ENCODE measurements at regions not wholly inside any gene's neighbourhood (a gene's known extent, or its start where the extent isn't known, plus 50 kb on each side); places are given as distances from the start of the nearest gene placed in this dataset.
"Not testable (repeated sequence)": the region's sequence is repeated elsewhere in the genome, so short reads cannot be mapped to it uniquely, and the experiment has no call there.

- ATAC-seq (ENCODE audit: poor library complexity); intact Hi-C loops (cut with DNase I); DNase-seq: not testable (repeated sequence)
Measured at GRCh38 chr9:82916238-82916637, 146.7 kb downstream of the RASEF start.

- intact Hi-C loops (cut with DNase I): no loop called here
- DNase-seq (no peak), ATAC-seq (ENCODE audit: poor library complexity) (no peak)
Measured at GRCh38 chr9:82920154-82920553, 142.8 kb downstream of the RASEF start.

- ATAC-seq (ENCODE audit: poor library complexity) (no peak), DNase-seq (no peak)
- intact Hi-C loops (cut with DNase I): no loop called here
Measured at GRCh38 chr9:82922686-82923085, 140.3 kb downstream of the RASEF start.

- ATAC-seq (ENCODE audit: poor library complexity) (no peak), DNase-seq (no peak)
- intact Hi-C loops (cut with DNase I): no loop called here
Measured at GRCh38 chr9:82923092-82923911, 139.6 kb downstream of the RASEF start.

GRCh38 chr9:82923912-82924605, 138.9 kb downstream of the RASEF start:
- no peak for DNase-seq
- no peak for ATAC-seq (ENCODE audit: poor library complexity)
- intact Hi-C loops (cut with DNase I): no loop called here
